H1 (cell line): ENCODE measurements at regions not wholly inside any gene's neighbourhood (a gene's known extent, or its start where the extent isn't known, plus 50 kb on each side); places are given as distances from the start of the nearest gene placed in this dataset.

Experiments used
- CTCF ChIA-PET: fragments of 300-600 bp; sonication (Branson Sonifier 250); formaldehyde crosslinking; loops from one replicate; lab custom pipeline; 2021; ENCODE audit not compliant: partially characterized antibody; lab: Charles Lee
- POLR2A ChIA-PET: fragments of 300-600 bp; sonication (Branson Sonifier 250); formaldehyde crosslinking; loops from one replicate; lab custom pipeline; 2021; ENCODE audit warnings: inconsistent platforms; ENCODE audit not compliant: partially characterized antibody; lab: Charles Lee
- DNase-seq, 2 experiments: peaks; one replicate each; pipeline versions ENCODE4 v3.0.0 to v3.0.0-alpha.2; 2010 to 2022; ENCODE audit warnings: low spot score in 2 of 2, low read depth in 1 of 2, mixed read lengths in 1 of 2
- FAIRE-seq: peaks from 2 replicates; lab custom pipeline; 2011; peaks lifted over from hg19 to GRCh38; lab: Jason Lieb, UNC
- H2AFZ ChIP-seq: 2 replicates; pipeline ENCODE4 v1.8.1; 2012; ENCODE audit warnings: low read length, inconsistent platforms
- H2AK5ac ChIP-seq: 2 replicates; pipeline ENCODE4 v1.6.1; 2013; ENCODE audit warnings: low read depth, low read length
- H2BK120ac ChIP-seq: replicated peaks from 2 replicates; pipeline ENCODE3; 2013; ENCODE audit warnings: low read depth, low read length, inconsistent platforms
- H2BK12ac ChIP-seq: 2 replicates; pipeline ENCODE4 v1.6.1; 2013; ENCODE audit warnings: low read depth, low read length
- H2BK15ac ChIP-seq: 2 replicates; pipeline ENCODE4 v1.6.1; 2013; ENCODE audit warnings: low read length
- H2BK20ac ChIP-seq: 2 replicates; pipeline ENCODE4 v1.6.1; 2013; ENCODE audit warnings: low read length
- H2BK5ac ChIP-seq: 2 replicates; pipeline ENCODE4 v1.6.1; 2013; ENCODE audit warnings: low read depth, low read length
- H3K14ac ChIP-seq: 2 replicates; pipeline ENCODE4 v1.6.1; 2013; ENCODE audit warnings: inconsistent platforms; ENCODE audit not compliant: insufficient read length
- H3K18ac ChIP-seq: 2 replicates; pipeline ENCODE4 v1.6.1; 2013; ENCODE audit warnings: low read length; ENCODE audit errors: extremely low read depth
- H3K23ac ChIP-seq: 2 replicates; pipeline ENCODE4 v1.6.1; 2013; ENCODE audit warnings: inconsistent platforms; ENCODE audit not compliant: insufficient read length
- H3K23me2 ChIP-seq: 2 replicates; pipeline ENCODE4 v1.6.1; 2013; ENCODE audit warnings: low read depth, low read length
- H3K27ac ChIP-seq: 2 replicates; pipeline ENCODE4 v1.6.1; 2011; ENCODE audit warnings: low read depth, low read length, inconsistent platforms
- H3K27me3 ChIP-seq, 4 experiments: replicated peaks in 1 of 4; 1 replicate in 1 of 4; 2 replicates in 3 of 4; pipeline versions ENCODE4 v1.6.1 to v1.8.1; 2011 to 2013; ENCODE audit warnings: low read length in 3 of 4, mild to moderate bottlenecking in 3 of 4, inconsistent platforms in 2 of 4, mixed read lengths in 2 of 4, moderate library complexity in 1 of 4; ENCODE audit not compliant: control insufficient read depth in 3 of 4, insufficient read depth in 3 of 4; ENCODE audit errors: extremely low read depth in 1 of 4
- H3K36me3 ChIP-seq, 4 experiments: 2 replicates each; pipeline versions ENCODE4 v1.6.1 to v1.8.1; 2011 to 2013; ENCODE audit warnings: mild to moderate bottlenecking in 4 of 4, low read length in 3 of 4, moderate library complexity in 2 of 4, control low read depth in 1 of 4, inconsistent platforms in 1 of 4; ENCODE audit not compliant: insufficient read depth in 4 of 4, control insufficient read depth in 2 of 4
- H3K4ac ChIP-seq: replicated peaks from 2 replicates; pipeline ENCODE3; 2013; ENCODE audit warnings: low read length, low read depth, mixed read lengths, inconsistent platforms; ENCODE audit not compliant: insufficient read length
- H3K4me1 ChIP-seq, 4 experiments: replicated peaks in 1 of 4; 1 replicate in 1 of 4; 2 replicates in 3 of 4; pipeline versions ENCODE4 v1.6.1 to v1.8.1; 2011 to 2013; ENCODE audit warnings: low read length in 3 of 4, inconsistent platforms in 2 of 4, mixed read lengths in 1 of 4; ENCODE audit not compliant: insufficient read depth in 4 of 4, control insufficient read depth in 3 of 4
- H3K4me2 ChIP-seq, 2 experiments: 2 replicates each; pipeline versions ENCODE4 v1.6.1 to v1.8.1; 2011 to 2013; ENCODE audit warnings: low read depth in 2 of 2, low read length in 2 of 2, control low read depth in 1 of 2, inconsistent platforms in 1 of 2, mild to moderate bottlenecking in 1 of 2; ENCODE audit not compliant: insufficient read depth in 1 of 2
- H3K4me3 ChIP-seq, 4 experiments: fragments of 200-600, 300-600 bp in 1 of 4; sonication (generic), shearing (Covaris generic), sonication (Bioruptor Twin) in 1 of 4; 2 replicates each; pipeline versions ENCODE4 v1.5.1 to v1.8.1; 2011 to 2016; ENCODE audit warnings: low read length in 4 of 4, low read depth in 3 of 4, control low read depth in 2 of 4, inconsistent platforms in 2 of 4, mild to moderate bottlenecking in 2 of 4, mixed read lengths in 1 of 4, moderate library complexity in 1 of 4; ENCODE audit not compliant: insufficient read depth in 2 of 4; ENCODE audit errors: extremely low read depth in 1 of 4
- H3K56ac ChIP-seq: replicated peaks from 2 replicates; pipeline ENCODE3; 2013; ENCODE audit warnings: low read depth, mild to moderate bottlenecking, mixed read lengths, low read length, inconsistent platforms; ENCODE audit not compliant: insufficient read length
- H3K79me1 ChIP-seq: 2 replicates; pipeline ENCODE4 v1.6.1; 2013; ENCODE audit warnings: low read depth, low read length, control low read depth
- H3K79me2 ChIP-seq, 2 experiments: 2 replicates each; pipeline versions ENCODE4 v1.6.1 to v1.8.1; 2012 to 2013; ENCODE audit warnings: low read length in 2 of 2, mild to moderate bottlenecking in 2 of 2, inconsistent platforms in 1 of 2; ENCODE audit not compliant: insufficient read depth in 2 of 2, control insufficient read depth in 1 of 2
- H3K9ac ChIP-seq, 4 experiments: replicated peaks in 1 of 4; 1 replicate in 1 of 4; 2 replicates in 3 of 4; pipeline versions ENCODE4 v1.6.1 to v1.8.1; 2011 to 2013; ENCODE audit warnings: low read depth in 3 of 4, low read length in 3 of 4, control low read depth in 2 of 4, mild to moderate bottlenecking in 2 of 4, moderate library complexity in 2 of 4, inconsistent platforms in 1 of 4; ENCODE audit errors: extremely low read depth in 1 of 4
- H3K9me3 ChIP-seq, 2 experiments: 2 replicates each; pipeline versions ENCODE4 v1.6.1 to v1.8.1; 2012 to 2013; ENCODE audit warnings: mild to moderate bottlenecking in 2 of 2, moderate library complexity in 2 of 2, control low read depth in 1 of 2, inconsistent platforms in 1 of 2, low read depth in 1 of 2, low read length in 1 of 2, mixed read lengths in 1 of 2; ENCODE audit not compliant: insufficient read depth in 2 of 2
- H4K20me1 ChIP-seq, 2 experiments: replicated peaks in 1 of 2; 2 replicates each; pipeline versions ENCODE3 to v1.8.1; 2011 to 2013; ENCODE audit warnings: inconsistent platforms in 2 of 2, low read length in 2 of 2, mild to moderate bottlenecking in 1 of 2; ENCODE audit not compliant: insufficient read depth in 2 of 2, control insufficient read depth in 1 of 2
- H4K5ac ChIP-seq: 2 replicates; pipeline ENCODE4 v1.6.1; 2013; ENCODE audit warnings: low read length, low read depth, mixed read lengths, inconsistent platforms; ENCODE audit not compliant: insufficient read length
- H4K8ac ChIP-seq: 2 replicates; pipeline ENCODE4 v1.8.0; 2013; ENCODE audit warnings: mild to moderate bottlenecking, moderate library complexity, low read length, inconsistent platforms; ENCODE audit not compliant: insufficient read depth; ENCODE audit errors: extremely low read depth
- H4K91ac ChIP-seq: replicated peaks from 2 replicates; pipeline ENCODE3; 2013; ENCODE audit warnings: low read length, mixed read lengths, inconsistent platforms; ENCODE audit not compliant: insufficient read length
- HDAC6 ChIP-seq: IDR thresholded peaks from one replicate; pipeline ENCODE4 v1.7.1; 2012; ENCODE audit warnings: low read depth, mild to moderate bottlenecking, inconsistent platforms, low read length, moderate library complexity
- JUND ChIP-seq: IDR thresholded peaks from 2 replicates; pipeline ENCODE4 v1.6.1; 2011; ENCODE audit warnings: mild to moderate bottlenecking, improper control_type of control experiment, low read length
- MAFK ChIP-seq: IDR thresholded peaks from 2 replicates; pipeline ENCODE4 v1.6.1; 2012; ENCODE audit warnings: low read depth, mild to moderate bottlenecking, improper control_type of control experiment, low read length
- SAP30 ChIP-seq: fragments of 300-600 bp; sonication (generic); IDR thresholded peaks from 2 replicates; pipeline ENCODE4 v1.7.1; 2012; ENCODE audit warnings: low read length, moderate library complexity, mild to moderate bottlenecking, inconsistent platforms; ENCODE audit not compliant: insufficient read depth, insufficient replicate concordance
- SIN3A ChIP-seq, 2 experiments: IDR thresholded peaks in 1 of 2; conservative IDR thresholded peaks in 1 of 2; 2 replicates each; pipeline ENCODE4 v1.6.1; 2011 to 2012; ENCODE audit warnings: low read length in 2 of 2, improper control_type of control experiment in 1 of 2, low read depth in 1 of 2, mild to moderate bottlenecking in 1 of 2
- SIRT6 ChIP-seq: IDR thresholded peaks from one replicate; pipeline ENCODE4 v1.7.1; 2012; ENCODE audit warnings: low read length, inconsistent platforms
- SP4 ChIP-seq: IDR thresholded peaks from 2 replicates; pipeline ENCODE4 v1.6.1; 2012; ENCODE audit warnings: low read length, inconsistent platforms
- TEAD4 ChIP-seq: IDR thresholded peaks from 2 replicates; pipeline ENCODE4 v1.6.1; 2012; ENCODE audit warnings: low read depth, low read length, inconsistent platforms, mixed read lengths
- WGBS, 2 experiments: shearing (Covaris generic) in 1 of 2; methylation state at CpG; one replicate each; pipeline versions ENCODE4 v1.1.6 to v1.1.7; 2013 to 2015; ENCODE audit warnings: low lambda C conversion rate in 2 of 2, mixed read lengths in 2 of 2, inconsistent platforms in 1 of 2, low coverage in 1 of 2, missing lambda C conversion rate in 1 of 2; ENCODE audit not compliant: insufficient replicate concordance in 2 of 2, insufficient coverage in 1 of 2, insufficient read length in 1 of 2; ENCODE audit errors: extremely low coverage in 1 of 2, missing lambda C conversion rate in 1 of 2; 5-methylcytosine and 5-hydroxymethylcytosine counted together
- TF ChIP-seq, protein P1 (sequence below): IDR thresholded peaks from 2 replicates; pipeline ENCODE4 v1.6.1; 2012; ENCODE audit warnings: inconsistent platforms

GRCh38 chr7:25296086-25296485 lies 67.8 kb upstream of the NPVF start:
- Histone ChIP-seq H3K4me2 (no peak overlapping the region), H3K4ac (no peak overlapping the region), H3K79me1 (no peaks in the 10 kb centered on the region), H3K56ac (no peak overlapping the region), H3K36me3 (no peaks in the 10 kb centered on the region), H3K9me3 (no peaks in the 10 kb centered on the region), H4K5ac (no peak overlapping the region), H3K23ac (no peak overlapping the region), H3K79me2 (no peaks in the 10 kb centered on the region), H3K27me3 (no peaks in the 10 kb centered on the region), H3K27ac (no peak overlapping the region), H2AK5ac (no peak overlapping the region; the same call in 1 of the 2 replicates), H3K4me1 (peaks cover 0 to 2% (median 0%) of the 10 kb centered on the region in 4 experiments; a peak in 2 of 7 replicates), H4K8ac (no peak overlapping the region), H2BK20ac (no peak overlapping the region), H3K9ac (no peak overlapping the region), H2BK15ac (no peak overlapping the region), H3K14ac (no peak overlapping the region), H3K18ac (no peak overlapping the region), H2BK5ac (no peak overlapping the region), H2BK120ac (no peak overlapping the region), H3K4me3 (no peak overlapping the region), H2BK12ac (no peak overlapping the region), H4K20me1 (no peaks in the 10 kb centered on the region), H2AFZ (no peak overlapping the region), H3K23me2 (no peaks in the 10 kb centered on the region), H4K91ac (no peak overlapping the region)
- DNase-seq: no peak
- ChIA-PET CTCF (interaction anchor here (0.6 to 2.0 kb wide), 4 partner anchors 10 to 1204 kb away, joined by 3 to 5 read pairs (median 4); no protein-coding TSS in a partner anchor), POLR2A (no interaction called here)
- FAIRE-seq: no peak
- 79% methylated on average over 3 of the region's 3 CpGs; no CpG with 5 or more reads in 1 of the 2 experiments for WGBS, 2 experiments
- TF ChIP-seq TEAD4 (peak; percentile 46; the same call in 1 of the 2 replicates), SIRT6 (no peak), SAP30 (no peak), SIN3A (conservative IDR thresholded peaks at IDR 0.05 in 1 of 2, IDR thresholded peaks at IDR 0.05 in 1 of 2; ENCODE audit: low read depth in 1 of 2, low read length in 2 of 2) (no peak), HDAC6 (no peak), JUND (no peak), SP4 (no peak), MAFK (no peak)
- TF ChIP-seq, protein P1, sequence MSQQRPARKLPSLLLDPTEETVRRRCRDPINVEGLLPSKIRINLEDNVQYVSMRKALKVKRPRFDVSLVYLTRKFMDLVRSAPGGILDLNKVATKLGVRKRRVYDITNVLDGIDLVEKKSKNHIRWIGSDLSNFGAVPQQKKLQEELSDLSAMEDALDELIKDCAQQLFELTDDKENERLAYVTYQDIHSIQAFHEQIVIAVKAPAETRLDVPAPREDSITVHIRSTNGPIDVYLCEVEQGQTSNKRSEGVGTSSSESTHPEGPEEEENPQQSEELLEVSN: no peak
